ENCODE measurements at regions not wholly inside any gene's neighbourhood (a gene's known extent, or its start where the extent isn't known, plus 50 kb on each side); places are given as distances from the start of the nearest gene placed in this dataset.

DNA sequence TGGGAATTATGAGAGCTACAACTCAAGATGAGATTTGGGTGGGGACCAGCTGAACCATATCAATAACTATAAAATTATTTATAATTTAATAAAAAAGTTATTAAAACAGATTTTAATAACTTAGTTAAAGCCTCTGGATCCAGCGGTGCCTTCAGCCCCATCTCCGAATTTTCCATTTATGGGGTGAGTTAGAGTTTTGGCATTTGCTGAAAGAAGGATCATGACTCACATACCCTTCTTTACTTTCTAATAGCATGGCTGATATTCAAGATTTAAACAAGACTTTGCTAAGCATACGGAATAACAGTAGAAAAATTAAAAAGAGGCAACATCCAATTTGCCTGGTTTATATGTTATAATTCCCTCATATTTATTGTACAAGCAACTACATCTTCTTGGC lies 94.5 kb downstream of the RDH14 start:
- TF ChIP-seq, protein P1, sequence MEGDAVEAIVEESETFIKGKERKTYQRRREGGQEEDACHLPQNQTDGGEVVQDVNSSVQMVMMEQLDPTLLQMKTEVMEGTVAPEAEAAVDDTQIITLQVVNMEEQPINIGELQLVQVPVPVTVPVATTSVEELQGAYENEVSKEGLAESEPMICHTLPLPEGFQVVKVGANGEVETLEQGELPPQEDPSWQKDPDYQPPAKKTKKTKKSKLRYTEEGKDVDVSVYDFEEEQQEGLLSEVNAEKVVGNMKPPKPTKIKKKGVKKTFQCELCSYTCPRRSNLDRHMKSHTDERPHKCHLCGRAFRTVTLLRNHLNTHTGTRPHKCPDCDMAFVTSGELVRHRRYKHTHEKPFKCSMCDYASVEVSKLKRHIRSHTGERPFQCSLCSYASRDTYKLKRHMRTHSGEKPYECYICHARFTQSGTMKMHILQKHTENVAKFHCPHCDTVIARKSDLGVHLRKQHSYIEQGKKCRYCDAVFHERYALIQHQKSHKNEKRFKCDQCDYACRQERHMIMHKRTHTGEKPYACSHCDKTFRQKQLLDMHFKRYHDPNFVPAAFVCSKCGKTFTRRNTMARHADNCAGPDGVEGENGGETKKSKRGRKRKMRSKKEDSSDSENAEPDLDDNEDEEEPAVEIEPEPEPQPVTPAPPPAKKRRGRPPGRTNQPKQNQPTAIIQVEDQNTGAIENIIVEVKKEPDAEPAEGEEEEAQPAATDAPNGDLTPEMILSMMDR (IDR thresholded peaks at IDR 0.05), result no peak
- no peak for TF ChIP-seq POLR2A (IDR thresholded peaks at IDR 0.05)

Data from testis (tissue), 2 donors.